Cardiac muscle cell (in vitro differentiated cells and primary cell): ENCODE measurements at regions not wholly inside any gene's neighbourhood (a gene's known extent, or its start where the extent isn't known, plus 50 kb on each side); places are given as distances from the start of the nearest gene placed in this dataset.
A peak's percentile ranks its signal among the peaks of the same experiment; 100 is the strongest.

ENCODE experiments used
- DNase-seq, 2 donors: peaks; one replicate each; pipeline versions ENCODE4 v3.0.0 to v3.0.0-alpha.2; 2010 to 2017; ENCODE audit warnings: low read depth in 1 of 2, low spot score in 1 of 2
- H3K27ac ChIP-seq: fragments of 200-600 bp; sonication (generic); 2 replicates; pipeline ENCODE4 v1.5.1; 2016
- H3K27me3 ChIP-seq: fragments of 200-600 bp; sonication (generic); 2 replicates; pipeline ENCODE4 v1.6.0; 2016; ENCODE audit warnings: control low read depth
- H3K36me3 ChIP-seq: fragments of 200-600 bp; sonication (generic); 2 replicates; pipeline ENCODE4 v1.5.1; 2016; ENCODE audit warnings: control low read depth
- H3K4me1 ChIP-seq: fragments of 200-600 bp; sonication (generic); 2 replicates; pipeline ENCODE4 v1.8.1; 2017; ENCODE audit warnings: low read depth, mild to moderate bottlenecking, mixed run types
- H3K4me3 ChIP-seq: fragments of 200-600 bp; sonication (generic); 2 replicates; pipeline ENCODE4 v1.5.1; 2016; ENCODE audit warnings: mild to moderate bottlenecking
- H3K9me3 ChIP-seq: fragments of 200-600 bp; sonication (generic); 2 replicates; pipeline ENCODE4 v1.5.1; 2017; ENCODE audit warnings: low read depth, mild to moderate bottlenecking, control low read depth
- CTCF ChIP-seq: IDR thresholded peaks from 2 replicates; pipeline ENCODE4 v1.5.1; 2012; ENCODE audit warnings: low read depth, mild to moderate bottlenecking, low read length

DNA sequence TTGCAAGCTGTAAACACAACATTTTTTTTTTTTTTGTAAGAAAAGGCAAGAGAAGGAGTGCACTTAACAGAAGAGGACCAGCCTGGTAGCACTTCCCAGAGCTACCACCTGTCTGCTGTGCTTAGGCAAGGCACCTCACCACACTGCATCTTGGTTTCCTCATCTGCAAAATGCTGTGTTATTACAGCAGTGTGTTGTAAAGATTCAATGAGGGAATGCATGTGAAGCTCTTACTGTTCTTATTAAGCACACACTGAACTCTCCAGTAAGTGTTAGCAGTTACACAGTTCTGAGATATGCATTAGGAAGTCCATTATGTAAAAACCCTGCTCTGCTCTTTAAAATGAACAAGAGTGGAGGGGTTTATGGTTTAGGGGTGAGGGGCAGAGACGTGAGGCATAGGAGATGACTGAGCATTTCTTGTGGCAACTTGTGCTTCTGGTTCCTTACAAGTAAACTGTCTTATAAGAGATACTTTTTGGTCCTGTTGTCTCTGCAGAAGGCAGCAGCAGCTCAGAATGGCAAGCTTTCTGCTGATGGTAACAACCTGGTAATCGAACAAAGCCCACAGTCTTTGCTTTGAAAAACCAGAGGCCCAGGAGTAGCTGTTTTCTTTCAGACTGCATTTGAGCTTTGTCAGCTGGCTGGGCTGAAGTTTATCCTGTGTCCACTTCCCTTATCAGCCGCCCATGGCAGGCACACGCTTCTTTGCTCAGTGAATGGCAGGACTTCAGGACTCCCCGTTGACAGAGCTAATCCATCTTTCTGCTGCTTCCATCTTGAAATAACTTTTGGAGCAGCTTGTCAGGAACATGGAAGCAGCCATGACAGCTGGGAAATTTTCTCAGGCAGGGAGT, 98.8 kb upstream of the BMPER start:
- no peaks in the 10 kb centered on the region for H3K9me3 ChIP-seq
- H3K27me3 ChIP-seq = no peaks in the 10 kb centered on the region
- H3K4me3 ChIP-seq = no peak overlapping the region
- no peaks in the 10 kb centered on the region for H3K36me3 ChIP-seq
- TF ChIP-seq CTCF = no peak
- peak; percentile 67 to 90 for DNase-seq
- H3K4me1 ChIP-seq = peaks cover 59% of the 10 kb centered on the region
- H3K27ac ChIP-seq = peak overlapping the region; percentile 79

GRCh38 chr7:33807155-33807530, 98.2 kb upstream of the BMPER start:
- H3K36me3 ChIP-seq = no peaks in the 10 kb centered on the region
- H3K27me3 ChIP-seq = no peaks in the 10 kb centered on the region
- TF ChIP-seq CTCF = no peak
- DNase-seq = no peak
- no peak overlapping the region for H3K4me3 ChIP-seq
- H3K4me1 ChIP-seq = peaks cover 59% of the 10 kb centered on the region
- peak overlapping the region; percentile 79 for H3K27ac ChIP-seq
- H3K9me3 ChIP-seq = no peaks in the 10 kb centered on the region

DNA sequence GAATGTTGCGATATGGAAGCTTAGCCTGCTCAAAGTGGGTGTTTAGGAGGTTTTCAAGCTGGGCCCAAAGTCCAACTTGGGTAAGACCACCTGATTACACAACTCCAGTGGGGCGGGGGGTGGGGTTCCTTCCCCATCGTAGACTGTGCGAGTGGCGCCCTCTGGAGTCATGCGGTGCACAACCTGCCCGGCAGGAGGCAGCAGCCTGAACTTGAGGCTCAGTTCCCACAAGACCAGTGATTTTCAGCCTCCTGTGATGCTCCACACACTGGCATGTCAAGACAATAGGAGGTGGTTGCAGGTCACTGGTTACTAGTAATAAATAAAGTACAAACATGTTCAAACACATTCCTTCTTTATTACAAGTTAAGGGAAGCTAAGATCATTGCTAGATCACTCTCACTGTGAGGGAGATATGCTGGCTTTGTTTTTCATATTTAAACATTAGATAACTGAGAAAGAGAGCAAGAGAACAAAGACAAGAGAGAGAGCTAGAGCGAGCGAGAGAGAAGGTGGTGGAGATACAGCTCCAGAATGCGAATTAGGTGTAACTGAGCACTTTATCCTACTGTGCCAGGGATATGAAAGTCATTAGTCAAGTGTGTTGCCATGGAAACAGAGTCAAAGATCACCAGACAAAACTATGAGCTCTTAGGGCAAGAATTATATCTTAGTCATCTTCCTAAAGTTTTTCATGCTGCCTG, 97.4 kb upstream of the BMPER start:
- Histone ChIP-seq H3K9me3 (no peaks in the 10 kb centered on the region), H3K27ac (peak overlapping the region; percentile 79), H3K36me3 (no peaks in the 10 kb centered on the region), H3K27me3 (no peaks in the 10 kb centered on the region), H3K4me1 (peaks cover 57% of the 10 kb centered on the region), H3K4me3 (no peak overlapping the region)
- peak; percentile 43 to 68 for DNase-seq
- peak; percentile 53 for TF ChIP-seq CTCF

DNA sequence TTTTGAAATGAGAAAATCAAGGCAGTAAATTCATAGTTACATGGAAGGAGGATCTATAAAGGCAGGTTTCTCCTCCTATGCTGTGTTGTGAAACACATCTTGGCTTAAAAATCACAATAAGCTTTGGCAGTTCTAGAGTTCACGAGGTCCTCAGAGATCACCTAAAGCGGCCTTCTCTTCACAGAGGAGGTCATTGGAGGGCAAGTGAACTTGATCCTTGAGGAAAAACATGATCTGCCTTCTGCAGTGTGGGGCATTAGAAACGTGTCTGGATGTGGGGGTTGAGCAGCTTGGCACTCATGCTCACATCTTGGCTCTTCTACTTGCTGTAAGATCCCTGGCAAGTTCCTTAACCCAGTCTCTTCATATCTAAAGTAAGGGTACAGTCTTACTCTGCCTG, 96.1 kb upstream of the BMPER start:
- TF ChIP-seq CTCF = no peak
- Histone ChIP-seq H3K4me3 (no peak overlapping the region), H3K36me3 (no peaks in the 10 kb centered on the region), H3K4me1 (peaks cover 44% of the 10 kb centered on the region), H3K27me3 (no peaks in the 10 kb centered on the region), H3K27ac (no peak overlapping the region), H3K9me3 (no peaks in the 10 kb centered on the region)
- peak in 1 of 2 donors; percentile 42 for DNase-seq

DNA sequence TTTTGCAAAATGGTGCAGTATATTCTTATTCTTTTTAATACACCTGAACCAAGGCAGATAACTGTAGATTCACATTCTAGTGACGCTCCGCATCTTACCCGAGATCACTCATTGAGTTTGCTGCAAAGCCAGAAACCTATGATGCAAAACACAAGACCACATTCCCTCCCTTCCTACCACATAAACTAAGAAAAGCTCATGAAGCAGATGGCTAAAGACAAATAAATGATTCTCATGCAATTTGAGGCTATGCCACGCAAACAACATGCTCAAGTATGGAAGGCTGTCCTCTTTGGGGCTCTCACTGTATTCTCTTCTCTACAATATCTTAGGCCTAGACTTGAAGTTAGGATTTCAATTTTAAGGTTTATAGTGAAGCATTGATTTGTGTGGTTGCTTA, 95.0 kb upstream of the BMPER start:
- no peak for DNase-seq
- Histone ChIP-seq H3K4me3 (no peak overlapping the region), H3K9me3 (no peaks in the 10 kb centered on the region), H3K27me3 (no peaks in the 10 kb centered on the region), H3K36me3 (no peaks in the 10 kb centered on the region), H3K4me1 (peaks cover 36% of the 10 kb centered on the region), H3K27ac (no peak overlapping the region)
- no peak for TF ChIP-seq CTCF
